Superior temporal gyrus (tissue), 1 donor: ENCODE measurements at regions not wholly inside any gene's neighbourhood (a gene's known extent, or its start where the extent isn't known, plus 50 kb on each side); places are given as distances from the start of the nearest gene placed in this dataset.
"Not testable (repeated sequence)": the region's sequence is repeated elsewhere in the genome, so short reads cannot be mapped to it uniquely, and the experiment has no call there.

Source experiments
- DNase-seq: peaks from one replicate; pipeline ENCODE4 v3.0.0-alpha.2; 2016; ENCODE audit errors: extremely low spot score

DNA sequence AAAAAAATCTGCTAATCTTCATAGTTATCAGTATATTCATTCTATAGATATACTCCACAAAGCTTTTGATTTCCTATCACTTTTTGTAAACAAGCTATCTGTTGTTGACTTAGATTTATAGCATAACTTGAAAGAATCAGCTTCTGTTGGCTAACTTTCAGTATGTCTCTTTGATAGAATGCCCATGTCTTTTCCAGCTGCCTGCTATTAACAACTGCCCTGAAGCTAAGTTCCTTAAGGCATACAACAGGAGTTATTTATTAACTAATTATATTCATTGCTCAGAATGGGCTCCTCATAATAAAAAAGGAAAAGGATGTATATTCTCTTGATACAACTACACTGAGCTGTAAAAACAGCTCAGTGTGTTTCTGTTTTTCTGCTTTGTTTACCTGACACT is 293.9 kb downstream of the TUSC7 start:
- no peak for DNase-seq

GRCh38 chr3:117005274-117005673 is 295.7 kb downstream of the TUSC7 start:
- peak; percentile 60 for DNase-seq

DNA sequence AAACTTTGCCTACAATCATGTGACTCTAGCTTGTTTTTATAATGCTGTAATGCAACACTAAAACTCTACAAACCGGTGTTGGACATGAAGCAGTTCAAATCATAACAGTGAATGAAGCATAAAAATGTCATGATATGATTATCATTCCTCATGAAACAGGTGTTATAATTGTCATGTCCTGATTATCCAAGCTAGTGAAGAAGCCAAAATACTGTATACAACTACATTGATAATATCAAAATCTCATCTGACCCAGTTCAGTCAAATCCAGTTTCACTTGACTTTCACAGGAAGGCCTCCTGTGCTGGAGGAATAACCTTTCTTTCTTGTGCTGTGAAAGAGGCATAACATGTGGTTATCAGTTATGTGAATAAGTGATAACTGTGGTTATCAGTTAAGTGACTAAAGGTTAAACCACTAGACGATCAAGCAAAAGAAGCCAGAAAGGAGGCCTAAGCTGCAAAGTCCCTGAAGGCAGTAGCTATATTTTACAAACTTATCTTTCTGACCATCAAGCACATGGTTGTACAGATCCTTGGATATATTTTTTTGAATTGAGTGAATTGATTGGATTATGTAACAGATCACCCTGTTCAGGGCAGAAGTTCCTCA is 296.4 kb downstream of the TUSC7 start:
- DNase-seq: no peak

DNA sequence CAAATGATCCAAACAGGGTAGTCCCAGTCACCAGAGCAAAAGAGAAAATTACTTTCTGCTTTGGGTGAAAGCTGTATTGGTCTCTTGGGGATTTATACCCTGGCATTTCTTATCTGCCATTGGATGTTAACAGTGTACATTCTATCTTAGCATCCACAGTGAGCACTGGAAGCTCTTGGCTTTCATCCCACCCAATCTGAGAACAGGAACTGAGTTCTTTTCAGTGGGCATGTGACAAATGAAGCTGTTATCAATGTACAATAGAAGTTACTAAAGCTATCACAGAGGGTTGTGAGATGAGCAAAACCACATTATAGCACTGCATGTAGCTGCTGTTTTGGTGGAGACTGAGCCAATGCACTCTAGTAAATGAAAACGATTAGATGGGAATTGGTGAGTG is 300.7 kb downstream of the TUSC7 start:
- no peak for DNase-seq

DNA sequence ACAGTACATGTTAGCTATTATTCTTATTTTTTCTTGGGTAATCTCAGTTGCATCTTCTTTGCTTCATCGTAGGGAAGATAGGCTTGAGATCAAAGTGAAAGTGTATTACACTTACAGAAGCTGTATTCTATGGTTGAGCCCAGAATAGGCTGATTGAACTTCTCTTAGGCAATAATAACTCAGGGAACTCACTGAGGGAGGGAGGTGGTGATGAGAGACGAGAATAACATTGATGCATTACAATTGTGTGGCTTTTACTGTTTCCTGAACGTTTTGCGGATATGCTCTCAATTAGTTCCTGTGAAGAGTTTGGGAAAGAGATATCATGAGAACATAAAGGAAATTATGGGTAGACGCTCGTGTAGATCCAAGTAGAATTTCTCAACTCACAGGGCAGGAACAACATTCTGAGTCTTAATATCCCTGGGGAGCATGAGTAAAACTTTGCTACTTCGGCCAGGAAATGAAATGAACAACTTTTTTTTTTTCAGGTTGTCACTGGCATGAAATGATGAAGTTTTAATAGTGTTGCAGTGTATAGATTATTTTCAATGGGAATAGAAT is 302.2 kb downstream of the TUSC7 start:
- no peak for DNase-seq

DNA sequence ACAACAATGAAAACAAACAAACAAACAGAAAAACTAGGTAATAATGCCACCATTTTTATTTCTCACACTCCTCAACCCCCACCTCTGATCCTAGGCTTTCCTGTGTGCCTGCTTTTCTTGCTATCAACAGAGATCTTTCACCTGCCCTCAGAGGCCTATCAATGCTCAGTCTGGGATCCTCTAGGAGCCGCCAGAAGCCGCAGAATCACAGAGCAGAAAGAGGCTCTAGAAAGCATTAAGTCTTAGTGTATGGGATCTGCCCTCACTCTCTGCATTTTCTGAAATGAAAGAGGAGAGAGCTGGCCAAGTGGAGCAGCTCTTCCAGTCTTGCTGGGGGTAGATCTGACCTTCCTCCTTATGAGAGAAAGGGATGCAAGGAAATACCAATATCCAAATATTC is 306.8 kb downstream of the TUSC7 start:
- DNase-seq: no peak

- no peak for DNase-seq
Observed at GRCh38 chr3:117017135-117017894, 307.7 kb downstream of the TUSC7 start.

DNA sequence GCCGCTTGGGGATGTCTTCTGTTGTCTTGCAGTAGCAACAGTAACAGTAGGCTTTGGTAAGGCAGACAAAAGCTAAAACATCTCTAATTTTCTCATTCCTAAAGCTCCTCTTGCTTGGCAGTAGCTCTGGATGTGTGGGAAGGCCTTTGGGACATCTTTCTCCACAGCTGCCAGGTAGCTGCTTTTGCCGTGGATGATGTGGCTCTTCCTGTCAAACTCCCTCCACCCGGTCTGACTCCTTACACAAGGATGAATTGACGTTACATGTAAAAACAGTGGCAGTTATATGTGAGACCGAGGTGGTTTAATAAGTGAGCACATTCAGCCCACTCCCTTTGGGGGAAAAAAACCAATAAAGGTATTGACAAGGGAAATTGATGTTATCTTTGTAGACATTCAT is 309.1 kb downstream of the TUSC7 start:
- no peak for DNase-seq

DNA sequence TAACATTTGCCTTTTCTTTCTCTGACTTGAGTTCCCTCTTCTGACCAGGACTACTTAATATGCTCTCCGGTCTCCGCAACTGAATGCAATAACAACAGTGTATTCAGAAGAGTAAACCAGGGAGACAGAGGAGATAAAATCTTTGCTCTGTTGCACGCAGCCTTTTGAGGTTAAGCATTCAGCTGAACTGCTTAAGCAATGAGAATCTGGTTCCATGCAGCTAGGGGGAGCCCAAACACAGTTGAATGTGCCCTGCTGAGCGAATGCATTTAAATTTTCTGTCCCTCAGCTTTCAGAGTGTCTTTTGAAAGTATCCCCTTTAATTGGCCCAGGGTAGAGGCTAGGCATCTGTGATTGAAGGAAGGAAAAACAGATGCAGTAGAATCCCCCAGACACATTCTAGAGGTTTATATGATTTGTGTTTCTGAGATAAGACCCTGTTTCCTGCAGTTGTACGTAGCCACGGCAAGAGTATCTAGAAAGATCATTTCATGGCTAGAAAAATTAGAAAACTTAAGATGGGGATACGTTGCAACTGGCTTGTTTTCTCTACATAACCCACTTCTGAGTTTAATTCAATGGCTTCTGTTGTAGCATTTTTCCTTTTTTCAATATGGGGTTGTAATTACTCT is 309.6 kb downstream of the TUSC7 start:
- DNase-seq: peak; percentile 95

- no peak for DNase-seq
Observed at GRCh38 chr3:117026401-117026800, 316.8 kb downstream of the TUSC7 start.

- DNase-seq: no peak
Observed at GRCh38 chr3:117035745-117036144, 326.2 kb downstream of the TUSC7 start.

DNA sequence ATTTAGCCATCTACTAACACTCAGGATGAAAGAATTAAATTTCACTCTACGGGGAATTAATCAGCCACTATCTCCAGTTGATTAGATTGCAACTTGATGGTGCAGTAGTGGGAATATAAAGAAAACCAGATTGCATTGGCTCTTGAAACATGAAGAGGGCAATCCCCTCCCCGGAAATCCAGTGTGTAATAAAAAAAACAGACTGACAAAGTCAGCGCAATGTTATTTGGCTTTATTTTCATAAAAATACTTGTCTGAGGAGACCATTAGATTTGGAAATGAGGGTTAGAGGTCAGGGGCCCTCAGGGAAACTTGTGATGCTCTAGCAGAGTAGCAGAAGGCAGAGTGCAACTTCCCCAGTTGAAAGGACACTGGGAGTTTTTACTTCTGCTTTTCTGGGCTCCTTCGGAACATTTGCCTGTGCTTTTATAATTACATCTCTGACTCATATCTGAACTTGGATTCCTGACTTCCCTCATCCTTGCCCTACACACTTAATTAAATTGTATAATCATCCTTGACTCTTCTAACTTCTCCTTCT is 326.8 kb downstream of the TUSC7 start:
- DNase-seq: no peak

DNA sequence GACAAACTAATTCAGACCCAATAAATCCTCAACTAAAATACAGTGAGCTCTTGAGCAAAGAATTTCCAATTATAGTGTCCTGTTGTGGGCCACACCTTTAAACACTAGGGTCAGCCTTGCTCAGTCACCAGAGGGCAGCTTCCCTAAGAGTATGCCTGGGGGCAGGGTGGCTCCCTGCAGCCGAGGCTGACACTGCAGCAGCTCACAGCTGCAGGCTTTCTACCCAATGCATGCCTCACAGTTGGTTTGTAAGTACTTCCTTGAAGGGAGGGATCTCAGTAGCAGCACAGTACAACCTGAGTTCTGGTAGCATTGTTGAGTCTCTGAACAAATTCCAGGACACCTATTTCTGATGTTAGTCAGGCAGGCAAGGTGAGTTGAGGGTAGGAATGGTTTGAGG is 335.6 kb downstream of the TUSC7 start:
- no peak for DNase-seq

DNA sequence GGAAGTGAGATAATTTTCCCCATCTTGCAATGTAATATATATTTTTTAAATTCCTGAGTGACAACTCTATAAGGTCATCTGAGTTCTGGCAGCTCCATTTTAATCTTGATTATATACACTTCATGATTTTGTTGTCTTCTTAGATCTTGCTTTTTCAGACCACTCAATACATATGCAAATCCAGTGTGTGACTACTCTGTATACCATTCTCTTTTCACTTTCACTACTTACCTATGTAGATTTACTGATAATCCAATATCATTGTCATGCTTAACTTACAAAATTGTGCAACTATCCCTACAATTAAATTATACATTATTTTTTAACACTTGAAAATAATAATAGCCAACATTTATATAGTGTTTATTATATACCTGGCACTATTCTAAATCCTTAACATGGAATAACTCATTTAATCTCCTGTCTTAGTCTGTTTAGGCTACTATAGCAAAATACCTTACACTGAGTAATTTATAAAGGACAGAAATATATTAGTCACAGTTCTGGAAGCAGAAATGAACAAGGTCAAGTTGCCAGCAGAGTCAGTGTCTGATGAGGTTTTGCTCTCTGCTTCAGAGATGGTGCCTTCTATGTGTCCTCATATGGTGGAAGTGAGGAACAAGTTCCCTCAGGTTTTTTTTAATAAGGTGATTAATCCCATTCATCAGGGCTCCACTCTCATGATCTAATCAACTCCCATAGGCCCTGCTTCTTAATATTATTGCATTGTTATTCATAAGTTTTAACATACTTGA is 338.5 kb downstream of the TUSC7 start:
- DNase-seq: no peak

DNA sequence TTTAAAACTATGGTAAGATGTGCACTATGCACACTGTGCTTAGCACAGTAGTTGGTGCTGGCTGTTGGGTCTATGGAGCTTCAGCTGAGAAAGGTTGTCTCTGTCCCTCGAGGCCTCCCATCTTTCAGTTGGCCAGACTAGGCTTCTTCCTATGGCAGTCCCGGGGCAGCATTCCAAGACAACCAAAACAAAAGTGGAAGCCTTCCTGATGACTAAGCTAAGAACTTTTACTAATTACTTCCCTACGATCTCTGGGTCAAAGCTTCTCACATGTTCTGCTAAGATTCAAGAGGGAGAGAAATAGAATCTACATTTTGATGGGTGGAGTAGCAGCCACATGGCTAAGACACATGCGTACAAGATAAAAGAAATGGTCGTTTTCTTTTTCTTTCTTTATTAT is 342.8 kb downstream of the TUSC7 start:
- DNase-seq: no peak

DNA sequence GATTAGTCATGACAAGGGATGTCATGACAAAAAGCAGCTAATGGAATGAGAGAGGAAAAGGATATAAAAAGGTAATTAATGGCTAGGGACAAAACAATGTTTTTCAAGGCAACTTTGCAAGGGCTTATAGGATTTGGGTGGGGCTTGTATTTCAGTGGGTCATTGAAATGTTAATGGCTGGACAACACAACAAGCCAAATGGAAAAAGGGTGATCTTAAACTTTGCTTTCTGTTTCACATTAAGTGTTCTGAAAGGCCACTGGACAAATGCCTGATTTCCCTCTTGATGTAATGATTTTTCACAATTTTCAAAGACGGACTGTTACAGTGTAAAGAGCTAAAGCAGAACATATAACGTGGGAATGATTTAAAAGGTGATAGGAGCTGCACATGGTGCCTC is 345.0 kb downstream of the TUSC7 start:
- no peak for DNase-seq

- not testable (repeated sequence) for DNase-seq
Observed at GRCh38 chr3:117056946-117057345, 347.4 kb downstream of the TUSC7 start.

GRCh38 chr3:117059067-117059955 is 349.7 kb downstream of the TUSC7 start:
- DNase-seq: peak; percentile 86

GRCh38 chr3:117059956-117060270 is 350.3 kb downstream of the TUSC7 start:
- no peak for DNase-seq

- no peak for DNase-seq
Observed at GRCh38 chr3:117063930-117064329, 354.4 kb downstream of the TUSC7 start.

GRCh38 chr3:117068301-117068700 is 358.7 kb downstream of the TUSC7 start:
- DNase-seq: no peak
